H9 (cell line): ENCODE measurements at regions not wholly inside any gene's neighbourhood (a gene's known extent, or its start where the extent isn't known, plus 50 kb on each side); places are given as distances from the start of the nearest gene placed in this dataset.

Source experiments
- DNase-seq: peaks from one replicate; pipeline ENCODE4 v3.0.0-alpha.2; 2017
- H2AFZ ChIP-seq: one replicate; pipeline ENCODE4 v1.6.1; 2013; ENCODE audit warnings: mild to moderate bottlenecking, low read length, control low read depth, moderate library complexity
- H2AK5ac ChIP-seq: 2 replicates; pipeline ENCODE4 v1.6.1; 2013; ENCODE audit warnings: low read length, control low read depth, mixed read lengths; ENCODE audit not compliant: insufficient read length
- H2BK120ac ChIP-seq: one replicate; pipeline ENCODE4 v1.6.1; 2013; ENCODE audit warnings: low read depth, mild to moderate bottlenecking, low read length, control low read depth, inconsistent platforms; ENCODE audit not compliant: poor library complexity, severe bottlenecking
- H2BK12ac ChIP-seq: 2 replicates; pipeline ENCODE4 v1.6.1; 2013; ENCODE audit warnings: low read length, control low read depth, mixed read lengths, low read depth; ENCODE audit not compliant: insufficient read length
- H2BK15ac ChIP-seq: 2 replicates; pipeline ENCODE4 v1.6.1; 2013; ENCODE audit warnings: low read depth, low read length, control low read depth
- H2BK20ac ChIP-seq: one replicate; pipeline ENCODE4 v1.6.1; 2013; ENCODE audit warnings: low read depth, mild to moderate bottlenecking, low read length, control low read depth, inconsistent platforms; ENCODE audit not compliant: poor library complexity, severe bottlenecking
- H2BK5ac ChIP-seq: 2 replicates; pipeline ENCODE4 v1.6.1; 2013; ENCODE audit warnings: low read length, control low read depth, mixed read lengths; ENCODE audit not compliant: insufficient read length
- H3K14ac ChIP-seq: 2 replicates; pipeline ENCODE4 v1.6.1; 2013; ENCODE audit warnings: low read length, control low read depth; ENCODE audit not compliant: insufficient read depth
- H3K18ac ChIP-seq: 2 replicates; pipeline ENCODE4 v1.6.1; 2013; ENCODE audit warnings: low read depth, mild to moderate bottlenecking, mixed read lengths, low read length, control low read depth; ENCODE audit not compliant: insufficient read length
- H3K23ac ChIP-seq: 2 replicates; pipeline ENCODE4 v1.6.1; 2013; ENCODE audit warnings: low read length, control low read depth, mixed read lengths, low read depth; ENCODE audit not compliant: insufficient read length
- H3K23me2 ChIP-seq: 2 replicates; pipeline ENCODE4 v1.6.1; 2013; ENCODE audit warnings: low read depth, mild to moderate bottlenecking, mixed read lengths, low read length, control low read depth; ENCODE audit not compliant: insufficient read length, poor library complexity, severe bottlenecking
- H3K27ac ChIP-seq: 2 replicates; pipeline ENCODE4 v1.5.1; 2013; ENCODE audit warnings: low read length, control low read depth, mixed read lengths, low read depth; ENCODE audit not compliant: insufficient read length
- H3K27me3 ChIP-seq: 2 replicates; pipeline ENCODE4 v1.6.1; 2013; ENCODE audit warnings: low read length, control low read depth, inconsistent platforms; ENCODE audit not compliant: insufficient read depth
- H3K4ac ChIP-seq: 2 replicates; pipeline ENCODE4 v1.6.1; 2013; ENCODE audit warnings: low read depth, mild to moderate bottlenecking, control low read depth, inconsistent platforms, low read length, moderate library complexity
- H3K4me1 ChIP-seq: 2 replicates; pipeline ENCODE4 v1.6.1; 2013; ENCODE audit warnings: low read length, control low read depth, inconsistent platforms; ENCODE audit not compliant: insufficient read depth
- H3K4me2 ChIP-seq: 2 replicates; pipeline ENCODE4 v1.6.1; 2013; ENCODE audit warnings: low read length, control low read depth, mixed read lengths; ENCODE audit not compliant: insufficient read length, insufficient read depth
- H3K56ac ChIP-seq: 2 replicates; pipeline ENCODE4 v1.6.1; 2013; ENCODE audit warnings: low read depth, mild to moderate bottlenecking, mixed read lengths, low read length, control low read depth; ENCODE audit not compliant: insufficient read length
- H3K79me1 ChIP-seq: 2 replicates; pipeline ENCODE4 v1.6.1; 2013; ENCODE audit warnings: low read depth, mild to moderate bottlenecking, moderate library complexity, low read length, control low read depth, inconsistent platforms; ENCODE audit not compliant: insufficient read depth, poor library complexity, severe bottlenecking
- H3K79me2 ChIP-seq: 2 replicates; pipeline ENCODE4 v1.6.1; 2013; ENCODE audit warnings: low read length, control low read depth, inconsistent platforms; ENCODE audit not compliant: insufficient read depth
- H3K9ac ChIP-seq: 2 replicates; pipeline ENCODE4 v1.6.1; 2013; ENCODE audit warnings: low read length, control low read depth, mixed read lengths; ENCODE audit not compliant: insufficient read length; ENCODE audit errors: extremely low read depth
- H3K9me3 ChIP-seq: one replicate; pipeline ENCODE4 v1.6.1; 2013; ENCODE audit warnings: low read depth, low read length, inconsistent platforms; ENCODE audit not compliant: control insufficient read depth
- H3T11ph ChIP-seq: one replicate; pipeline ENCODE4 v1.6.1; 2013; ENCODE audit warnings: mild to moderate bottlenecking, low read length, control low read depth, inconsistent platforms
- H4K20me1 ChIP-seq: one replicate; pipeline ENCODE4 v1.6.1; 2013; ENCODE audit not compliant: control insufficient read depth, insufficient read length, insufficient read depth
- H4K5ac ChIP-seq: 2 replicates; pipeline ENCODE4 v1.6.1; 2013; ENCODE audit warnings: low read depth, mild to moderate bottlenecking, mixed read lengths, low read length, control low read depth; ENCODE audit not compliant: insufficient read length
- H4K8ac ChIP-seq: replicated peaks from 2 replicates; pipeline ENCODE4 v1.6.1; 2013; ENCODE audit warnings: low read length, control low read depth, mixed read lengths, low read depth; ENCODE audit not compliant: insufficient read length
- H4K91ac ChIP-seq: 2 replicates; pipeline ENCODE4 v1.6.1; 2013; ENCODE audit warnings: low read depth, mild to moderate bottlenecking, moderate library complexity, mixed read lengths, low read length, control low read depth; ENCODE audit not compliant: insufficient read length
- H3K27ac Mint-ChIP-seq, 3 experiments: 2 replicates in 2 of 3; 3 replicates in 1 of 3; pipeline ENCODE4 v1.8.0; 2020 to 2021; ENCODE audit warnings: mixed read lengths in 3 of 3, mild to moderate bottlenecking in 1 of 3, moderate library complexity in 1 of 3
- H3K27me3 Mint-ChIP-seq: 2 replicates; pipeline ENCODE4 v1.8.0; 2021; ENCODE audit warnings: low read depth, mild to moderate bottlenecking, moderate library complexity, mixed read lengths
- H3K36me3 Mint-ChIP-seq, 3 experiments: 2 replicates in 2 of 3; 3 replicates in 1 of 3; pipeline ENCODE4 v1.8.0; 2020 to 2021; ENCODE audit warnings: low read depth in 3 of 3, mixed read lengths in 3 of 3; ENCODE audit not compliant: insufficient read depth in 1 of 3
- H3K4me1 Mint-ChIP-seq, 2 experiments: 2 replicates each; pipeline ENCODE4 v1.8.0; 2020; ENCODE audit warnings: mixed read lengths in 2 of 2
- H3K4me3 Mint-ChIP-seq, 2 experiments: 2 replicates in 1 of 2; 3 replicates in 1 of 2; pipeline ENCODE4 v1.8.0; 2020 to 2021; ENCODE audit warnings: mild to moderate bottlenecking in 2 of 2, mixed read lengths in 2 of 2, moderate library complexity in 1 of 2
- H3K9me3 Mint-ChIP-seq, 2 experiments: 2 replicates in 1 of 2; 3 replicates in 1 of 2; pipeline ENCODE4 v1.8.0; 2020; ENCODE audit warnings: mild to moderate bottlenecking in 2 of 2, mixed read lengths in 2 of 2, moderate library complexity in 1 of 2
- CTCF ChIP-seq: fragments of 200-600 bp; sonication (generic); conservative IDR thresholded peaks from 3 replicates; pipeline ENCODE4 v1.8.0; 2021; ENCODE audit warnings: antibody characterized with exemption, mild to moderate bottlenecking
- WGBS: extraction: QIAGEN DNeasy Blood & Tissue Kit; methylation state at CpG from one replicate; pipeline ENCODE4 v1.1.7; 2013; ENCODE audit warnings: missing lambda C conversion rate, low lambda C conversion rate, mixed read lengths; ENCODE audit not compliant: insufficient read length; ENCODE audit errors: extremely low coverage; 5-methylcytosine and 5-hydroxymethylcytosine counted together

GRCh38 chr14:46140445-46140844 is 511.1 kb downstream of the RPL10L start:
- Histone ChIP-seq H2BK20ac (no peak overlapping the region), H2BK15ac (no peak overlapping the region), H2BK5ac (no peak overlapping the region), H4K91ac (no peak overlapping the region), H3K23ac (no peak overlapping the region), H3K14ac (no peak overlapping the region), H3T11ph (no peak overlapping the region), H4K8ac (no peak overlapping the region), H4K20me1 (no peaks in the 10 kb centered on the region), H3K18ac (no peak overlapping the region), H3K9ac (no peak overlapping the region), H3K4me2 (no peak overlapping the region), H3K79me2 (no peaks in the 10 kb centered on the region), H4K5ac (no peak overlapping the region), H3K9me3 (no peaks in the 10 kb centered on the region), H2BK120ac (no peak overlapping the region), H2AK5ac (no peak overlapping the region), H3K56ac (no peak overlapping the region), H2AFZ (no peak overlapping the region), H2BK12ac (no peak overlapping the region), H3K79me1 (no peaks in the 10 kb centered on the region), H3K4me1 (no peaks in the 10 kb centered on the region), H3K23me2 (no peaks in the 10 kb centered on the region), H3K27me3 (no peaks in the 10 kb centered on the region), H3K4ac (no peak overlapping the region), H3K27ac (no peak overlapping the region)
- Mint-ChIP-seq H3K4me1 (no peaks in the 10 kb centered on the region; a peak in 1 of 4 replicates), H3K4me3 (no peak overlapping the region), H3K9me3 (no peaks in the 10 kb centered on the region), H3K36me3 (no peaks in the 10 kb centered on the region), H3K27ac (no peak overlapping the region), H3K27me3 (no peaks in the 10 kb centered on the region)
- no CpG with 5 or more reads among the region's 2 CpGs for WGBS
- no peak for DNase-seq
- TF ChIP-seq CTCF = no peak
